ENCODE measurements at regions not wholly inside any gene's neighbourhood (a gene's known extent, or its start where the extent isn't known, plus 50 kb on each side); places are given as distances from the start of the nearest gene placed in this dataset.

DNA sequence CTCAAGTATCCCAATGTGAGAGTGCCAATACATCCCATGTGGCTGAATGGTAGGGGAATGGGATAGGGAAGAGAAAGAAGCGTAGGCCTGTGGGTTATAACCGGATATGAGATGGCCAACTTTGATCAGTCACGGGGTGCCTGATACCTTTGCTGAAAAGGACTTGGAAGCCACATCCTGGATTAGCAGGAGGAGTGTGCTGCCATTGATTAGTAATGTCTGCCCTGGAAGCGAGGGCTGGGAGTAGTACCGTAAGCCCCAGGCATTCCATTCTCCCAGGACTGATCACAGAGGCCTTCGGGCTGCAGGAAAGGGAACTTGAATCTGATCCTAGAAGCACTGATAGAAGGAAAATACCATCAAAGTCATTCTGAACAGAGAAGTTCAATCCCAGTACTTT is 218.5 kb downstream of the TFCP2L1 start:
- POLR2A ChIA-PET, result no interaction called here
- H3K4me1 ChIP-seq (ENCODE audit: control insufficient read depth, extremely low read depth, insufficient read depth, low read length), result no peaks in the 10 kb centered on the region
- H3K9me1 ChIP-seq (replicated peaks; ENCODE audit: control insufficient read depth, extremely low read depth, insufficient read depth, low read length), result no peaks in the 10 kb centered on the region
- no peak overlapping the region for H3K4me2 ChIP-seq (ENCODE audit: insufficient read depth, low read length)
- H2AFZ ChIP-seq (ENCODE audit: low read depth, low read length), result no peak overlapping the region
- H4K20me1 ChIP-seq (replicated peaks; ENCODE audit: control insufficient read depth, extremely low read depth, insufficient read depth, low read length), result no peaks in the 10 kb centered on the region
- H3K36me3 ChIP-seq (ENCODE audit: control insufficient read depth in 2 of 2, extremely low read depth in 1 of 2, insufficient read depth in 2 of 2, low read length in 2 of 2), result no peaks in the 10 kb centered on the region
- dilution Hi-C loops (cut with MboI; ENCODE audit: extremely low pct_ligation_motif_present, low sequenced_read_pairs) (loop anchor here (10.0 kb wide), 1 partner anchor 362 kb away; no protein-coding TSS in a partner anchor), intact Hi-C loops (cut with micrococcal nuclease) (no loop called here)
- TF ChIP-seq, protein P1, sequence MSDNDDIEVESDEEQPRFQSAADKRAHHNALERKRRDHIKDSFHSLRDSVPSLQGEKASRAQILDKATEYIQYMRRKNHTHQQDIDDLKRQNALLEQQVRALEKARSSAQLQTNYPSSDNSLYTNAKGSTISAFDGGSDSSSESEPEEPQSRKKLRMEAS (IDR thresholded peaks at IDR 0.05; ENCODE audit: insufficient read depth, insufficient read length), result no peak
- TF ChIP-seq EZH2 (IDR thresholded peaks at IDR 0.05; ENCODE audit: borderline replicate concordance, low read depth, low read length, severe bottlenecking), result no peak
- no peak for TF ChIP-seq CTCF (IDR thresholded peaks at IDR 0.05; ENCODE audit: extremely low read depth in 1 of 2, insufficient read depth in 1 of 2, low read depth in 1 of 2, low read length in 2 of 2)
- TF ChIP-seq POLR2AphosphoS5 (IDR thresholded peaks at IDR 0.05; ENCODE audit: insufficient read depth, low read depth, low read length), result no peak
- TF ChIP-seq GATA2 (IDR thresholded peaks at IDR 0.05; ENCODE audit: insufficient read depth, insufficient read length, low read depth, low read length), result no peak
- TF ChIP-seq JUN (IDR thresholded peaks at IDR 0.05; ENCODE audit: borderline replicate concordance, insufficient read depth, insufficient read length, low read depth), result no peak
- no peak for TF ChIP-seq POLR2A (IDR thresholded peaks at IDR 0.05; ENCODE audit: low read depth, low read length)
- no peak for TF ChIP-seq FOS (IDR thresholded peaks at IDR 0.05; ENCODE audit: borderline replicate concordance, insufficient read depth, low read length)
- TF ChIP-seq MYC (IDR thresholded peaks at IDR 0.05; ENCODE audit: low read depth, low read length), result no peak
- H3K79me2 ChIP-seq (ENCODE audit: control insufficient read depth, insufficient read depth, low read length), result no peaks in the 10 kb centered on the region
- CTCF ChIA-PET, result no interaction called here
- DNase-seq (ENCODE audit: low read depth, low spot score), result no peak
- no TSS peak for BruUV-seq (replicated peaks)
- H3K9ac ChIP-seq (replicated peaks; ENCODE audit: extremely low read depth, insufficient read depth, low read length), result no peak overlapping the region
- no peak for FAIRE-seq
- no peak overlapping the region for H3K27ac ChIP-seq (ENCODE audit: insufficient read depth, low read depth, low read length)
- peaks cover 3 to 7% of the 10 kb centered on the region in 2 experiments for H3K27me3 ChIP-seq (ENCODE audit: control insufficient read depth in 2 of 2, insufficient read depth in 2 of 2, low read length in 2 of 2)
- H3K9me3 ChIP-seq (replicated peaks; ENCODE audit: control insufficient read depth, insufficient read depth, low read length), result no peaks in the 10 kb centered on the region
- no peak overlapping the region for H3K4me3 ChIP-seq (replicated peaks in 1 of 3; ENCODE audit: insufficient read depth in 1 of 3, low read depth in 1 of 3, low read length in 3 of 3)
